Kidney (tissue), 13 donors: ENCODE measurements at regions not wholly inside any gene's neighbourhood (a gene's known extent, or its start where the extent isn't known, plus 50 kb on each side); places are given as distances from the start of the nearest gene placed in this dataset.

Source experiments
- DNase-seq, 5 donors: peaks; one replicate each; pipeline ENCODE4 v3.0.0-alpha.2; 2013 to 2020
- FAIRE-seq: peaks from 2 replicates; lab custom pipeline; 2012; peaks lifted over from hg19 to GRCh38; lab: Jason Lieb, UNC
- H3K27ac ChIP-seq, 2 donors: one replicate each; pipeline ENCODE4 v1.7.0; 2013; ENCODE audit warnings: low read depth in 2 of 2, low read length in 2 of 2, inconsistent platforms in 1 of 2
- H3K27me3 ChIP-seq: one replicate; pipeline ENCODE4 v1.7.1; 2013; ENCODE audit warnings: low read length, inconsistent platforms; ENCODE audit not compliant: control insufficient read depth, insufficient read depth
- H3K36me3 ChIP-seq, 3 donors: one replicate each; pipeline versions ENCODE4 v1.7.0 to v1.7.1; 2013; ENCODE audit warnings: low read length in 3 of 3, control low read depth in 1 of 3, inconsistent platforms in 1 of 3; ENCODE audit not compliant: insufficient read depth in 3 of 3, control insufficient read depth in 2 of 3
- H3K4me1 ChIP-seq, 3 donors: one replicate each; pipeline versions ENCODE4 v1.7.0 to v1.7.1; 2013; ENCODE audit warnings: low read length in 3 of 3, inconsistent platforms in 1 of 3, low read depth in 1 of 3; ENCODE audit not compliant: control insufficient read depth in 2 of 3, insufficient read depth in 2 of 3
- H3K4me3 ChIP-seq, 3 donors: one replicate each; pipeline versions ENCODE4 v1.7.0 to v1.8.1; 2013; ENCODE audit warnings: low read length in 3 of 3, control low read depth in 1 of 3, inconsistent platforms in 1 of 3
- H3K9ac ChIP-seq, 3 donors: one replicate each; pipeline versions ENCODE4 v1.7.0 to v1.7.1; 2013; ENCODE audit warnings: low read length in 3 of 3, control low read depth in 1 of 3, inconsistent platforms in 1 of 3
- H3K9me3 ChIP-seq, 3 donors: one replicate each; pipeline versions ENCODE4 v1.7.0 to v1.7.1; 2013; ENCODE audit warnings: low read length in 3 of 3, control low read depth in 1 of 3, inconsistent platforms in 1 of 3; ENCODE audit not compliant: control insufficient read depth in 2 of 3, insufficient read depth in 1 of 3
- intact Hi-C: fragments of 100-400 bp; cut with DNase I; formaldehyde crosslinking; loops from one replicate; pipeline ENCODE4 v1.11.1; 2022
- TF ChIP-seq, protein P1 (sequence below): IDR thresholded peaks from 3 replicates; pipeline ENCODE4 v1.5.1; 2012; ENCODE audit warnings: mild to moderate bottlenecking, moderate library complexity, borderline replicate concordance; ENCODE audit not compliant: insufficient read depth; ENCODE audit errors: extremely low read depth
- donor health status: control.
- donor health status: control.
- donor health status: control.
- donor health status: control.
- donor health status: control.
- donor health status: DM: yes; HTN: yes; CAD: no.
- donor health status: Normal renal cell carcinoma (clear cell type).

- H3K27ac ChIP-seq, result no peak overlapping the region
Measured at GRCh38 chr14:76584271-76584702, 177.0 kb upstream of the VASH1 start.

GRCh38 chr14:76585616-76586015 lies 175.7 kb upstream of the VASH1 start:
- no peak overlapping the region for H3K4me3 ChIP-seq
- H3K4me1 ChIP-seq, result no peaks in the 10 kb centered on the region
- FAIRE-seq, result no peak
- no peaks in the 10 kb centered on the region for H3K27me3 ChIP-seq
- no peaks in the 10 kb centered on the region for H3K9me3 ChIP-seq
- TF ChIP-seq, protein P1, sequence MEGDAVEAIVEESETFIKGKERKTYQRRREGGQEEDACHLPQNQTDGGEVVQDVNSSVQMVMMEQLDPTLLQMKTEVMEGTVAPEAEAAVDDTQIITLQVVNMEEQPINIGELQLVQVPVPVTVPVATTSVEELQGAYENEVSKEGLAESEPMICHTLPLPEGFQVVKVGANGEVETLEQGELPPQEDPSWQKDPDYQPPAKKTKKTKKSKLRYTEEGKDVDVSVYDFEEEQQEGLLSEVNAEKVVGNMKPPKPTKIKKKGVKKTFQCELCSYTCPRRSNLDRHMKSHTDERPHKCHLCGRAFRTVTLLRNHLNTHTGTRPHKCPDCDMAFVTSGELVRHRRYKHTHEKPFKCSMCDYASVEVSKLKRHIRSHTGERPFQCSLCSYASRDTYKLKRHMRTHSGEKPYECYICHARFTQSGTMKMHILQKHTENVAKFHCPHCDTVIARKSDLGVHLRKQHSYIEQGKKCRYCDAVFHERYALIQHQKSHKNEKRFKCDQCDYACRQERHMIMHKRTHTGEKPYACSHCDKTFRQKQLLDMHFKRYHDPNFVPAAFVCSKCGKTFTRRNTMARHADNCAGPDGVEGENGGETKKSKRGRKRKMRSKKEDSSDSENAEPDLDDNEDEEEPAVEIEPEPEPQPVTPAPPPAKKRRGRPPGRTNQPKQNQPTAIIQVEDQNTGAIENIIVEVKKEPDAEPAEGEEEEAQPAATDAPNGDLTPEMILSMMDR, result no peak
- intact Hi-C loops, result no loop called here
- DNase-seq, result no peak
- no peaks in the 10 kb centered on the region for H3K36me3 ChIP-seq
- H3K27ac ChIP-seq, result no peak overlapping the region
- H3K9ac ChIP-seq, result no peak overlapping the region

More at GRCh38 chr14:76584271-76584702, 177.0 kb upstream of the VASH1 start:
- FAIRE-seq, result no peak
- intact Hi-C loops, result no loop called here
- Histone ChIP-seq H3K9me3 (no peaks in the 10 kb centered on the region), H3K4me3 (no peak overlapping the region), H3K27me3 (no peaks in the 10 kb centered on the region), H3K4me1 (no peaks in the 10 kb centered on the region), H3K36me3 (no peaks in the 10 kb centered on the region), H3K9ac (no peak overlapping the region)
- peak in 4 of 5 donors; percentile 87 to 93 (median 90) for DNase-seq
- TF ChIP-seq, protein P1, result no peak

GRCh38 chr14:76589246-76589645 lies 172.0 kb upstream of the VASH1 start:
- Histone ChIP-seq H3K4me1 (no peaks in the 10 kb centered on the region), H3K27ac (no peak overlapping the region), H3K9ac (no peak overlapping the region), H3K36me3 (no peaks in the 10 kb centered on the region), H3K4me3 (no peak overlapping the region), H3K9me3 (no peaks in the 10 kb centered on the region), H3K27me3 (no peaks in the 10 kb centered on the region)
- intact Hi-C loops, result no loop called here
- DNase-seq (no peak), FAIRE-seq (no peak)
- TF ChIP-seq, protein P1, result no peak

- Histone ChIP-seq H3K36me3 (no peaks in the 10 kb centered on the region), H3K4me1 (no peaks in the 10 kb centered on the region), H3K27me3 (no peaks in the 10 kb centered on the region), H3K9ac (no peak overlapping the region), H3K4me3 (no peak overlapping the region), H3K9me3 (no peaks in the 10 kb centered on the region), H3K27ac (no peak overlapping the region)
- DNase-seq, result peak in 2 of 5 donors; percentile 34 to 49
- TF ChIP-seq, protein P1, result no peak
- intact Hi-C loops, result no loop called here
- no peak for FAIRE-seq
Measured at GRCh38 chr14:76591266-76591665, 170.0 kb upstream of the VASH1 start.
